Endothelial cell of umbilical vein (primary cell): ENCODE measurements at regions not wholly inside any gene's neighbourhood (a gene's known extent, or its start where the extent isn't known, plus 50 kb on each side); places are given as distances from the start of the nearest gene placed in this dataset.

Experiments
- BruUV-seq: library from RNA; stranded (reverse); fragments of 400-500 nt; replicated peaks from 2 replicates; lab custom pipeline; 2021; lab: Mats Ljungman, UMichigan
- CTCF ChIA-PET: fragments of 300-600, 350-600 bp; sonication (Branson Sonifier 250); formaldehyde crosslinking; loops from one replicate; lab custom pipeline; 2021; ENCODE audit warnings: antibody characterized with exemption, inconsistent platforms; lab: Charles Lee
- POLR2A ChIA-PET: fragments of 300-600, 350-600 bp; sonication (Branson Sonifier 250); formaldehyde crosslinking; loops from one replicate; lab custom pipeline; 2021; ENCODE audit warnings: antibody characterized with exemption, inconsistent platforms; lab: Charles Lee
- DNase-seq: peaks from one replicate; pipeline ENCODE4 v3.0.0-alpha.2; 2011; ENCODE audit warnings: low read depth, low spot score
- FAIRE-seq: peaks from 2 replicates; lab custom pipeline; 2011; peaks lifted over from hg19 to GRCh38; lab: Jason Lieb, UNC
- H2AFZ ChIP-seq: 2 replicates; pipeline ENCODE4 v1.6.0; 2012; ENCODE audit warnings: low read depth, low read length, control low read depth, inconsistent platforms
- H3K27ac ChIP-seq: 2 replicates; pipeline ENCODE4 v1.5.1; 2011; ENCODE audit warnings: low read depth, mild to moderate bottlenecking, control low read depth, low read length, moderate library complexity; ENCODE audit not compliant: insufficient read depth
- H3K27me3 ChIP-seq, 2 experiments: 2 replicates each; pipeline versions ENCODE4 v1.6.0 to v1.6.1; 2011; ENCODE audit warnings: low read length in 2 of 2, mixed read lengths in 1 of 2; ENCODE audit not compliant: control insufficient read depth in 2 of 2, insufficient read depth in 2 of 2
- H3K36me3 ChIP-seq, 2 experiments: 2 replicates in 1 of 2; 3 replicates in 1 of 2; pipeline ENCODE4 v1.5.1; 2011; ENCODE audit warnings: low read length in 2 of 2, mild to moderate bottlenecking in 1 of 2, moderate library complexity in 1 of 2; ENCODE audit not compliant: control insufficient read depth in 2 of 2, insufficient read depth in 2 of 2; ENCODE audit errors: extremely low read depth in 1 of 2
- H3K4me1 ChIP-seq: 3 replicates; pipeline ENCODE4 v1.5.1; 2011; ENCODE audit warnings: mild to moderate bottlenecking, low read length; ENCODE audit not compliant: control insufficient read depth, insufficient read depth; ENCODE audit errors: extremely low read depth
- H3K4me2 ChIP-seq: 2 replicates; pipeline ENCODE4 v1.6.1; 2011; ENCODE audit warnings: low read length, control low read depth, mixed read lengths; ENCODE audit not compliant: insufficient read depth
- H3K4me3 ChIP-seq, 3 experiments: fragments of 200-600 bp in 1 of 3; sonication (generic), shearing (Covaris generic) in 1 of 3; replicated peaks in 1 of 3; 2 replicates each; pipeline ENCODE4 v1.5.1; 2011 to 2016; ENCODE audit warnings: control low read depth in 3 of 3, low read length in 3 of 3, mild to moderate bottlenecking in 2 of 3, inconsistent platforms in 1 of 3, low read depth in 1 of 3, moderate library complexity in 1 of 3; ENCODE audit not compliant: insufficient read depth in 1 of 3
- H3K79me2 ChIP-seq: 2 replicates; pipeline ENCODE4 v1.6.0; 2012; ENCODE audit warnings: low read length, inconsistent platforms; ENCODE audit not compliant: control insufficient read depth, insufficient read depth
- H3K9ac ChIP-seq: replicated peaks from 2 replicates; pipeline ENCODE3; 2011; ENCODE audit warnings: low read length, control low read depth; ENCODE audit not compliant: insufficient read depth; ENCODE audit errors: extremely low read depth
- H3K9me1 ChIP-seq: replicated peaks from 3 replicates; pipeline ENCODE4 v1.6.0; 2011; ENCODE audit warnings: mild to moderate bottlenecking, low read length; ENCODE audit not compliant: control insufficient read depth, insufficient read depth; ENCODE audit errors: extremely low read depth
- H3K9me3 ChIP-seq: replicated peaks from 2 replicates; pipeline ENCODE4 v1.5.1; 2012; ENCODE audit warnings: low read length, inconsistent platforms; ENCODE audit not compliant: control insufficient read depth, insufficient read depth
- H4K20me1 ChIP-seq: replicated peaks from 2 replicates; pipeline ENCODE3; 2011; ENCODE audit warnings: mild to moderate bottlenecking, low read length; ENCODE audit not compliant: control insufficient read depth, insufficient read depth; ENCODE audit errors: extremely low read depth
- EZH2 ChIP-seq: IDR thresholded peaks from 2 replicates; pipeline ENCODE4 v1.6.1; 2012; ENCODE audit warnings: borderline replicate concordance, low read depth, mild to moderate bottlenecking, moderate library complexity, low read length, inconsistent platforms; ENCODE audit not compliant: severe bottlenecking
- FOS ChIP-seq: IDR thresholded peaks from 2 replicates; pipeline ENCODE4 v1.6.1; 2011; ENCODE audit warnings: mild to moderate bottlenecking, low read length, moderate library complexity, borderline replicate concordance; ENCODE audit not compliant: insufficient read depth
- GATA2 ChIP-seq: IDR thresholded peaks from 2 replicates; pipeline ENCODE4 v1.7.0; 2011; ENCODE audit warnings: low read depth, mild to moderate bottlenecking, moderate library complexity, mixed read lengths, low read length; ENCODE audit not compliant: insufficient read length, insufficient read depth
- JUN ChIP-seq: IDR thresholded peaks from 2 replicates; pipeline ENCODE4 v1.6.1; 2011; ENCODE audit warnings: borderline replicate concordance, low read depth; ENCODE audit not compliant: insufficient read length, insufficient read depth
- MYC ChIP-seq: IDR thresholded peaks from one replicate; pipeline ENCODE4 v1.6.1; 2011; ENCODE audit warnings: mild to moderate bottlenecking, low read depth, low read length
- POLR2A ChIP-seq: IDR thresholded peaks from 2 replicates; pipeline ENCODE4 v1.6.1; 2012; ENCODE audit warnings: low read depth, mild to moderate bottlenecking, control low read depth, low read length
- POLR2AphosphoS5 ChIP-seq: IDR thresholded peaks from 2 replicates; pipeline ENCODE4 v1.6.1; 2012; ENCODE audit warnings: low read depth, mild to moderate bottlenecking, control low read depth, low read length, moderate library complexity; ENCODE audit not compliant: insufficient read depth
- dilution Hi-C: fragments of 300-500 bp; cut with MboI; formaldehyde crosslinking; loops from one replicate; pipeline ENCODE4 v1.15.0; 2019; ENCODE audit warnings: low sequenced_read_pairs; ENCODE audit not compliant: extremely low pct_ligation_motif_present
- intact Hi-C: fragments of 100-400 bp; cut with micrococcal nuclease; formaldehyde crosslinking; loops from one replicate; pipeline ENCODE4 v1.10.0; 2022
- TF ChIP-seq, protein P1 (sequence below), 2 donors: IDR thresholded peaks; 1 replicate in 1 of 2; 2 replicates in 1 of 2; pipeline ENCODE4 v1.5.1; 2011; ENCODE audit warnings: low read length in 2 of 2, mild to moderate bottlenecking in 2 of 2, moderate library complexity in 2 of 2, control low read depth in 1 of 2, inconsistent platforms in 1 of 2, low read depth in 1 of 2; ENCODE audit not compliant: insufficient read depth in 1 of 2; ENCODE audit errors: extremely low read depth in 1 of 2
- TF ChIP-seq, protein P2 (sequence below): IDR thresholded peaks from 2 replicates; pipeline ENCODE4 v1.6.1; 2011; ENCODE audit not compliant: insufficient read depth, insufficient read length

DNA sequence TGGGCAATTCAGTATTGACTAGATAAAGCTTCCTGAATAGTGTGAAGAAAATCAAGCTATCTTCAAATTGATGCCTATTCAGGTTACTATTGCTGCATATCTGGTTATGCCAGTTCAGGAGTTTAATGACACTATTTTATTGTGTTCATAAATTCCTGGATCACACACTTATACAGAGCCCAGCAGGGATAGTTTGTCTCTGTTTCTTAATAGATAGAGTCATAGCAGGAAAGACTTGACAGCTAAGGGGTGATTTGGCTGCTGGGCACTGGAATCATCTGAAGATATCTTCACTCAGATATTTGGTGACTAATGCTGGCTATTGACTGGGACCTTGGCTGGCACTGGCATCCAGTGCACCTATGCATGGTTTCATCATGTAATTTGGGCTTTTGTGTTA lies 187.8 kb downstream of the PYDC2 start:
- Histone ChIP-seq H3K4me1 (no peaks in the 10 kb centered on the region), H3K79me2 (no peaks in the 10 kb centered on the region), H4K20me1 (no peaks in the 10 kb centered on the region), H3K9me1 (no peaks in the 10 kb centered on the region), H3K9ac (no peak overlapping the region), H3K36me3 (no peaks in the 10 kb centered on the region), H3K9me3 (no peaks in the 10 kb centered on the region), H3K4me3 (no peak overlapping the region), H3K27me3 (no peaks in the 10 kb centered on the region), H3K4me2 (no peak overlapping the region), H3K27ac (no peak overlapping the region), H2AFZ (no peak overlapping the region)
- intact Hi-C loops, result no loop called here
- no peak for FAIRE-seq
- ChIA-PET CTCF (no interaction called here), POLR2A (no interaction called here)
- no TSS peak for BruUV-seq
- no peak for DNase-seq
- TF ChIP-seq GATA2, result no peak
- no peak for TF ChIP-seq EZH2
- TF ChIP-seq MYC, result no peak
- TF ChIP-seq, protein P1, sequence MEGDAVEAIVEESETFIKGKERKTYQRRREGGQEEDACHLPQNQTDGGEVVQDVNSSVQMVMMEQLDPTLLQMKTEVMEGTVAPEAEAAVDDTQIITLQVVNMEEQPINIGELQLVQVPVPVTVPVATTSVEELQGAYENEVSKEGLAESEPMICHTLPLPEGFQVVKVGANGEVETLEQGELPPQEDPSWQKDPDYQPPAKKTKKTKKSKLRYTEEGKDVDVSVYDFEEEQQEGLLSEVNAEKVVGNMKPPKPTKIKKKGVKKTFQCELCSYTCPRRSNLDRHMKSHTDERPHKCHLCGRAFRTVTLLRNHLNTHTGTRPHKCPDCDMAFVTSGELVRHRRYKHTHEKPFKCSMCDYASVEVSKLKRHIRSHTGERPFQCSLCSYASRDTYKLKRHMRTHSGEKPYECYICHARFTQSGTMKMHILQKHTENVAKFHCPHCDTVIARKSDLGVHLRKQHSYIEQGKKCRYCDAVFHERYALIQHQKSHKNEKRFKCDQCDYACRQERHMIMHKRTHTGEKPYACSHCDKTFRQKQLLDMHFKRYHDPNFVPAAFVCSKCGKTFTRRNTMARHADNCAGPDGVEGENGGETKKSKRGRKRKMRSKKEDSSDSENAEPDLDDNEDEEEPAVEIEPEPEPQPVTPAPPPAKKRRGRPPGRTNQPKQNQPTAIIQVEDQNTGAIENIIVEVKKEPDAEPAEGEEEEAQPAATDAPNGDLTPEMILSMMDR (IDR thresholded peaks at IDR 0.05; ENCODE audit: extremely low read depth in 1 of 2, insufficient read depth in 1 of 2, low read depth in 1 of 2, low read length in 2 of 2), result no peak
- TF ChIP-seq POLR2AphosphoS5, result no peak
- TF ChIP-seq JUN, result no peak
- no peak for TF ChIP-seq FOS
- TF ChIP-seq POLR2A, result no peak
- TF ChIP-seq, protein P2, sequence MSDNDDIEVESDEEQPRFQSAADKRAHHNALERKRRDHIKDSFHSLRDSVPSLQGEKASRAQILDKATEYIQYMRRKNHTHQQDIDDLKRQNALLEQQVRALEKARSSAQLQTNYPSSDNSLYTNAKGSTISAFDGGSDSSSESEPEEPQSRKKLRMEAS, result no peak
- dilution Hi-C loops, result no loop called here
